H9 (cell line): ENCODE measurements at regions not wholly inside any gene's neighbourhood (a gene's known extent, or its start where the extent isn't known, plus 50 kb on each side); places are given as distances from the start of the nearest gene placed in this dataset.

Experiments used
- DNase-seq: peaks from one replicate; pipeline ENCODE4 v3.0.0-alpha.2; 2017
- H2AFZ ChIP-seq: one replicate; pipeline ENCODE4 v1.6.1; 2013; ENCODE audit warnings: mild to moderate bottlenecking, low read length, control low read depth, moderate library complexity
- H2AK5ac ChIP-seq: 2 replicates; pipeline ENCODE4 v1.6.1; 2013; ENCODE audit warnings: low read length, control low read depth, mixed read lengths; ENCODE audit not compliant: insufficient read length
- H2BK120ac ChIP-seq: one replicate; pipeline ENCODE4 v1.6.1; 2013; ENCODE audit warnings: low read depth, mild to moderate bottlenecking, low read length, control low read depth, inconsistent platforms; ENCODE audit not compliant: poor library complexity, severe bottlenecking
- H2BK12ac ChIP-seq: 2 replicates; pipeline ENCODE4 v1.6.1; 2013; ENCODE audit warnings: low read length, control low read depth, mixed read lengths, low read depth; ENCODE audit not compliant: insufficient read length
- H2BK15ac ChIP-seq: 2 replicates; pipeline ENCODE4 v1.6.1; 2013; ENCODE audit warnings: low read depth, low read length, control low read depth
- H2BK20ac ChIP-seq: one replicate; pipeline ENCODE4 v1.6.1; 2013; ENCODE audit warnings: low read depth, mild to moderate bottlenecking, low read length, control low read depth, inconsistent platforms; ENCODE audit not compliant: poor library complexity, severe bottlenecking
- H2BK5ac ChIP-seq: 2 replicates; pipeline ENCODE4 v1.6.1; 2013; ENCODE audit warnings: low read length, control low read depth, mixed read lengths; ENCODE audit not compliant: insufficient read length
- H3K14ac ChIP-seq: 2 replicates; pipeline ENCODE4 v1.6.1; 2013; ENCODE audit warnings: low read length, control low read depth; ENCODE audit not compliant: insufficient read depth
- H3K18ac ChIP-seq: 2 replicates; pipeline ENCODE4 v1.6.1; 2013; ENCODE audit warnings: low read depth, mild to moderate bottlenecking, mixed read lengths, low read length, control low read depth; ENCODE audit not compliant: insufficient read length
- H3K23ac ChIP-seq: 2 replicates; pipeline ENCODE4 v1.6.1; 2013; ENCODE audit warnings: low read length, control low read depth, mixed read lengths, low read depth; ENCODE audit not compliant: insufficient read length
- H3K23me2 ChIP-seq: 2 replicates; pipeline ENCODE4 v1.6.1; 2013; ENCODE audit warnings: low read depth, mild to moderate bottlenecking, mixed read lengths, low read length, control low read depth; ENCODE audit not compliant: insufficient read length, poor library complexity, severe bottlenecking
- H3K27ac ChIP-seq: 2 replicates; pipeline ENCODE4 v1.5.1; 2013; ENCODE audit warnings: low read length, control low read depth, mixed read lengths, low read depth; ENCODE audit not compliant: insufficient read length
- H3K27me3 ChIP-seq: 2 replicates; pipeline ENCODE4 v1.6.1; 2013; ENCODE audit warnings: low read length, control low read depth, inconsistent platforms; ENCODE audit not compliant: insufficient read depth
- H3K4ac ChIP-seq: 2 replicates; pipeline ENCODE4 v1.6.1; 2013; ENCODE audit warnings: low read depth, mild to moderate bottlenecking, control low read depth, inconsistent platforms, low read length, moderate library complexity
- H3K4me1 ChIP-seq: 2 replicates; pipeline ENCODE4 v1.6.1; 2013; ENCODE audit warnings: low read length, control low read depth, inconsistent platforms; ENCODE audit not compliant: insufficient read depth
- H3K4me2 ChIP-seq: 2 replicates; pipeline ENCODE4 v1.6.1; 2013; ENCODE audit warnings: low read length, control low read depth, mixed read lengths; ENCODE audit not compliant: insufficient read length, insufficient read depth
- H3K56ac ChIP-seq: 2 replicates; pipeline ENCODE4 v1.6.1; 2013; ENCODE audit warnings: low read depth, mild to moderate bottlenecking, mixed read lengths, low read length, control low read depth; ENCODE audit not compliant: insufficient read length
- H3K79me1 ChIP-seq: 2 replicates; pipeline ENCODE4 v1.6.1; 2013; ENCODE audit warnings: low read depth, mild to moderate bottlenecking, moderate library complexity, low read length, control low read depth, inconsistent platforms; ENCODE audit not compliant: insufficient read depth, poor library complexity, severe bottlenecking
- H3K79me2 ChIP-seq: 2 replicates; pipeline ENCODE4 v1.6.1; 2013; ENCODE audit warnings: low read length, control low read depth, inconsistent platforms; ENCODE audit not compliant: insufficient read depth
- H3K9ac ChIP-seq: 2 replicates; pipeline ENCODE4 v1.6.1; 2013; ENCODE audit warnings: low read length, control low read depth, mixed read lengths; ENCODE audit not compliant: insufficient read length; ENCODE audit errors: extremely low read depth
- H3K9me3 ChIP-seq: one replicate; pipeline ENCODE4 v1.6.1; 2013; ENCODE audit warnings: low read depth, low read length, inconsistent platforms; ENCODE audit not compliant: control insufficient read depth
- H3T11ph ChIP-seq: one replicate; pipeline ENCODE4 v1.6.1; 2013; ENCODE audit warnings: mild to moderate bottlenecking, low read length, control low read depth, inconsistent platforms
- H4K20me1 ChIP-seq: one replicate; pipeline ENCODE4 v1.6.1; 2013; ENCODE audit not compliant: control insufficient read depth, insufficient read length, insufficient read depth
- H4K5ac ChIP-seq: 2 replicates; pipeline ENCODE4 v1.6.1; 2013; ENCODE audit warnings: low read depth, mild to moderate bottlenecking, mixed read lengths, low read length, control low read depth; ENCODE audit not compliant: insufficient read length
- H4K8ac ChIP-seq: replicated peaks from 2 replicates; pipeline ENCODE4 v1.6.1; 2013; ENCODE audit warnings: low read length, control low read depth, mixed read lengths, low read depth; ENCODE audit not compliant: insufficient read length
- H4K91ac ChIP-seq: 2 replicates; pipeline ENCODE4 v1.6.1; 2013; ENCODE audit warnings: low read depth, mild to moderate bottlenecking, moderate library complexity, mixed read lengths, low read length, control low read depth; ENCODE audit not compliant: insufficient read length
- H3K27ac Mint-ChIP-seq, 3 experiments: 2 replicates in 2 of 3; 3 replicates in 1 of 3; pipeline ENCODE4 v1.8.0; 2020 to 2021; ENCODE audit warnings: mixed read lengths in 3 of 3, mild to moderate bottlenecking in 1 of 3, moderate library complexity in 1 of 3
- H3K27me3 Mint-ChIP-seq: 2 replicates; pipeline ENCODE4 v1.8.0; 2021; ENCODE audit warnings: low read depth, mild to moderate bottlenecking, moderate library complexity, mixed read lengths
- H3K36me3 Mint-ChIP-seq, 3 experiments: 2 replicates in 2 of 3; 3 replicates in 1 of 3; pipeline ENCODE4 v1.8.0; 2020 to 2021; ENCODE audit warnings: low read depth in 3 of 3, mixed read lengths in 3 of 3; ENCODE audit not compliant: insufficient read depth in 1 of 3
- H3K4me1 Mint-ChIP-seq, 2 experiments: 2 replicates each; pipeline ENCODE4 v1.8.0; 2020; ENCODE audit warnings: mixed read lengths in 2 of 2
- H3K4me3 Mint-ChIP-seq, 2 experiments: 2 replicates in 1 of 2; 3 replicates in 1 of 2; pipeline ENCODE4 v1.8.0; 2020 to 2021; ENCODE audit warnings: mild to moderate bottlenecking in 2 of 2, mixed read lengths in 2 of 2, moderate library complexity in 1 of 2
- H3K9me3 Mint-ChIP-seq, 2 experiments: 2 replicates in 1 of 2; 3 replicates in 1 of 2; pipeline ENCODE4 v1.8.0; 2020; ENCODE audit warnings: mild to moderate bottlenecking in 2 of 2, mixed read lengths in 2 of 2, moderate library complexity in 1 of 2
- WGBS: extraction: QIAGEN DNeasy Blood & Tissue Kit; methylation state at CpG from one replicate; pipeline ENCODE4 v1.1.7; 2013; ENCODE audit warnings: missing lambda C conversion rate, low lambda C conversion rate, mixed read lengths; ENCODE audit not compliant: insufficient read length; ENCODE audit errors: extremely low coverage; 5-methylcytosine and 5-hydroxymethylcytosine counted together
- TF ChIP-seq, protein P1 (sequence below): fragments of 200-600 bp; sonication (generic); conservative IDR thresholded peaks from 3 replicates; pipeline ENCODE4 v1.8.0; 2021; ENCODE audit warnings: antibody characterized with exemption, mild to moderate bottlenecking

DNA sequence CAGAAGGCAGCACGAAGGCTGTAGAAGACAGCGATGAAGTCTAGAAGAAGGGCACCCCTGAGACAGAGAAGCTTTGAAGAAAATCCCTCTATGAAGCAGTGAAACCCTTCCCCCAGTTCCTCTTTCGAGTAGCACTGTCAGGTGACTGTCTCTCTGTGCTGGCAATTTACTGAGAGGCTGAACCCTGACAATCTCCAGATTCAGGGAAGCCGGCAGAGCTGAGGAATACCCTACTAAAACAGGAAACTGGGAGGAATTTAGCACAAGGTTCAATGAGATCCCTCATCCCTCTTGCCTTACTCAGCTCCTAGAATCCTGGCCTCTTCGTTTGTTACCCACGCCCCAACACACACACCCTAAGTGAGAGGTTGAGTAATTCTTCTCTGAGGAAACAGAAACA is 239.7 kb upstream of the NOCT start:
- no CpG with 5 or more reads among the region's 6 CpGs for WGBS
- H3K36me3 Mint-ChIP-seq, result no peaks in the 10 kb centered on the region
- Histone ChIP-seq H2BK15ac (no peak overlapping the region), H3K27ac (no peak overlapping the region), H2BK20ac (no peak overlapping the region), H2BK5ac (no peak overlapping the region), H4K5ac (no peak overlapping the region), H3T11ph (no peak overlapping the region), H3K56ac (no peak overlapping the region), H3K23ac (no peak overlapping the region), H3K18ac (no peak overlapping the region), H3K79me1 (no peaks in the 10 kb centered on the region), H3K4ac (no peak overlapping the region), H3K9me3 (no peaks in the 10 kb centered on the region), H3K9ac (no peak overlapping the region), H3K4me2 (no peak overlapping the region), H4K91ac (no peak overlapping the region), H3K4me1 (no peaks in the 10 kb centered on the region), H3K79me2 (no peaks in the 10 kb centered on the region), H2BK120ac (no peak overlapping the region), H4K8ac (no peak overlapping the region), H3K14ac (no peak overlapping the region), H2BK12ac (no peak overlapping the region), H2AK5ac (no peak overlapping the region), H4K20me1 (no peaks in the 10 kb centered on the region), H2AFZ (no peak overlapping the region), H3K27me3 (no peaks in the 10 kb centered on the region), H3K23me2 (no peaks in the 10 kb centered on the region)
- no peak overlapping the region for H3K4me3 Mint-ChIP-seq
- peaks cover 6 to 9% of the 10 kb centered on the region in 2 experiments for H3K4me1 Mint-ChIP-seq
- no peaks in the 10 kb centered on the region for H3K27me3 Mint-ChIP-seq
- peaks cover 3 to 4% of the 10 kb centered on the region in 2 experiments; a peak in 3 of 5 replicates for H3K9me3 Mint-ChIP-seq
- TF ChIP-seq, protein P1, sequence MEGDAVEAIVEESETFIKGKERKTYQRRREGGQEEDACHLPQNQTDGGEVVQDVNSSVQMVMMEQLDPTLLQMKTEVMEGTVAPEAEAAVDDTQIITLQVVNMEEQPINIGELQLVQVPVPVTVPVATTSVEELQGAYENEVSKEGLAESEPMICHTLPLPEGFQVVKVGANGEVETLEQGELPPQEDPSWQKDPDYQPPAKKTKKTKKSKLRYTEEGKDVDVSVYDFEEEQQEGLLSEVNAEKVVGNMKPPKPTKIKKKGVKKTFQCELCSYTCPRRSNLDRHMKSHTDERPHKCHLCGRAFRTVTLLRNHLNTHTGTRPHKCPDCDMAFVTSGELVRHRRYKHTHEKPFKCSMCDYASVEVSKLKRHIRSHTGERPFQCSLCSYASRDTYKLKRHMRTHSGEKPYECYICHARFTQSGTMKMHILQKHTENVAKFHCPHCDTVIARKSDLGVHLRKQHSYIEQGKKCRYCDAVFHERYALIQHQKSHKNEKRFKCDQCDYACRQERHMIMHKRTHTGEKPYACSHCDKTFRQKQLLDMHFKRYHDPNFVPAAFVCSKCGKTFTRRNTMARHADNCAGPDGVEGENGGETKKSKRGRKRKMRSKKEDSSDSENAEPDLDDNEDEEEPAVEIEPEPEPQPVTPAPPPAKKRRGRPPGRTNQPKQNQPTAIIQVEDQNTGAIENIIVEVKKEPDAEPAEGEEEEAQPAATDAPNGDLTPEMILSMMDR, result no peak
- no peak overlapping the region for H3K27ac Mint-ChIP-seq
- DNase-seq, result no peak
